Activated CD4-positive, CD25-positive, alpha-beta regulatory T cell (primary cell): ENCODE measurements at regions not wholly inside any gene's neighbourhood (a gene's known extent, or its start where the extent isn't known, plus 50 kb on each side); places are given as distances from the start of the nearest gene placed in this dataset.

ENCODE experiments used
- DNase-seq, 4 experiments: peaks; one replicate each; lab custom pipeline; 2025; lab: John Stamatoyannopoulos, UW

- no peak for DNase-seq
These were observed 446.2 kb downstream of the PIK3C3 start for GRCh38 chr18:42401131-42401673.

DNA sequence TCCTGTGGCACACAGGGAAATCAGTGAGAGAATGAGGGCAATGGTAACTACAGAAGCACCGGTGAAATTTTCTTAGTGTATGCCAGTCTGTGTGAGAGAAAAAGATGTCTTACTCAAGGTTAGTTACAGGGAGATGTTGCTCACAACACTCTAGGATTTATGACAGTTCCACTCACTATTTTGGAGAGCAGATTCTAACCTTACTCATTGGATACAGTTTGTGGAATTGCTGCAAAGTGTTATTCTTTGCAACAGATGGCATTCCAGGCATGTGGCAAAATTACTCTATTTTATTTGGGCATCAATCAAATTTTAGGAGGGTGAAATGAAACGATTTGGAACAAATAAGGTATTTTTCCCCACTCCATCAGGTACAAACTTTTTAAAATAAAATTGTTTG lies 449.1 kb downstream of the PIK3C3 start:
- DNase-seq: no peak

GRCh38 chr18:42409005-42409404 lies 454.0 kb downstream of the PIK3C3 start:
- DNase-seq: no peak

DNA sequence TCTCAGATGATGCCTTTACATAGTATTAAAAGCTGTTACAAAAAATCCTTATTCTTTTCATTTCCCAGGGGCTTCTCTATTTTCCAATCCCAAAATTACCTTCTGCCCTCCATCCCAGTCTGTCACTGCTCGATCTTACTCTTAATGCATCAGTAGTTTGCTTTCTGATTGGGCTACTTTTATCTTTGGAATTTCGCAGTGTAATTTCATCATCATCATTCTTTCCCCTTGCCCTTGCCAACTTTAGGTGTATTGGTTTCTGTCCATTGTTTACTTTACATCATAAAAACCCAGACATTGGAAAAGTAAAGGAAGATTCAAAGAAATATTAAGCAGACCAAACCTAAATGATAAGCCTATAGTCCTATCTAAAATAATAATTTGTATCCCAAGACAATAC lies 457.2 kb downstream of the PIK3C3 start:
- no peak for DNase-seq

DNA sequence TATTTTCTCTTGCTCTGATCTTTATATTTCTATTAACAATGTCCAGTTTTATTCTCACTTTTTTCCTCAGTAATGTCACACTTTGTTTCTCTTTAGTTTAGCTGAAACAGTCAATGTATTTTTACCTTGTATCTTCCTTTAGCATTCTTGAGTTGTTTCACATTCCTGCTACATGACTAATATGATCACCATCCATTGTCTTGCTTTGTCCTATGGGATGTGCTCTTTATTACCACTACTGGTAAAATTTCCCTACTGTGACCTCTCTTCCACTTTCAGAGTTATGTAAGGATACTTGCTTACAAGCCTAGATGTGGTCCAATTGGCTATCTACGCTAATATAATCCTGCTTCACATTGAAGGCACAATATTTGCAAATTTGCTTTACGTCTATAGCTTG lies 457.9 kb downstream of the PIK3C3 start:
- DNase-seq: no peak

GRCh38 chr18:42413870-42414269 lies 458.8 kb downstream of the PIK3C3 start:
- DNase-seq: no peak

GRCh38 chr18:42414756-42415454 lies 459.9 kb downstream of the PIK3C3 start:
- no peak for DNase-seq

GRCh38 chr18:42417189-42417588 lies 462.2 kb downstream of the PIK3C3 start:
- DNase-seq: no peak

DNA sequence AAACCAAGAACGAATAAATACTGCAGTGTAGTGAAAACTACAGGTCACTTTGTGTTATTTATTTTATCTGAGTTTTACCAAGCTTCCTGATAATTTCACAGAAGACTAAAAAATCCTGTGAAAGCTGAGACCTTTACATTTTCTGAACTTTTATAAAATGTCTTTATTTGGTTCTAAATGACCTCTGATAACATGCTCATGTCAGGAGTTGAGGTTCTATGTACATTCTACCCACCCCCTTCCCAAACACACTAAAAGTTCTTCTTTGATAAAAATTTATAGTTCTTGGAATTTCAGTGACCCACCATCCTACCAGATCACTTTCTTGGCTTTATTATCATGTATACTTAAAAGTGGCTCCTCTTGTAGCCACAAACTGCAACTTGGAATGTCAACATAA lies 463.1 kb downstream of the PIK3C3 start:
- no peak for DNase-seq

DNA sequence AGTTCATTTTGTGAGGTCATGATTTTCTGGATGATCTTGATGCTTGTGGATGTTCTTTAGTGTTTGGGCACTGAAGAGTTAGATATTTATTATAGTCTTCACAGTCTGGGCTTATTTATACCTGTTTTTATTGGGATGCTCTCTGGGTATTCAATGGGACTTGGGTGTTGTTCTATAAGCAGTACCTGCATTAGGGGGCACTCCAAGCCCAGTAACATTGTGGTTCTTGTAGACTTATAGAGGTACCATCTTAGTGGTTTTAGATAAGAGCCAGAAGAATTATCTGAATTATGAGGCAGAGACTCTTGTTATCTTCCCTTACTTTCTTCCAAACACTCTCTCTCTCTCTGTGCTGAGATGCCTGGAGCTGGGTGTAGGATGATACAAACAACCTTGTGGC lies 470.0 kb downstream of the PIK3C3 start:
- DNase-seq: no peak

- DNase-seq: no peak
These were observed 471.5 kb downstream of the PIK3C3 start for GRCh38 chr18:42426496-42427015.

DNA sequence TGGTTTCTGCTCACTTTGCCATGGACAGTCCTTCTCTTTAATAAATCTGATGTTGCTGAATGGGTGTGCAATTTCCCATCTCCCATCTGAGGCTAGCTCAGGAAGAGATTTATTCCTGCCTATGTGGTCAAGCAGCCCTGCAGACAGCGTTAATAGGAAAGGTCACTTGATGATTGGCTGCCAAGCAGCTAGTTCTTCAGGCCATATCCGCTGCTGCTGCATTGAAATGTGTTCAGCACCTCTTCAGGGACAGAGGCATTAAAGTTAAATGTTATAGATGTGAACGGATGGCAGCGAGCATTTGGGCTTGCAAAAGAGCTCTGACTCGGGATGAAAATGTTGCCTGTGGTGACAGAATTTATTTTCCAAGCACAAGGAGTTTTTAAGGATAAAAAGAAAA lies 474.2 kb downstream of the PIK3C3 start:
- no peak for DNase-seq

- no peak for DNase-seq
These were observed 481.3 kb downstream of the PIK3C3 start for GRCh38 chr18:42436222-42436765.

GRCh38 chr18:42437001-42437400 lies 482.0 kb downstream of the PIK3C3 start:
- DNase-seq: no peak

- no peak for DNase-seq
These were observed 482.6 kb downstream of the PIK3C3 start for GRCh38 chr18:42437646-42438045.

- DNase-seq: no peak
These were observed 487.6 kb downstream of the PIK3C3 start for GRCh38 chr18:42442656-42443055.

DNA sequence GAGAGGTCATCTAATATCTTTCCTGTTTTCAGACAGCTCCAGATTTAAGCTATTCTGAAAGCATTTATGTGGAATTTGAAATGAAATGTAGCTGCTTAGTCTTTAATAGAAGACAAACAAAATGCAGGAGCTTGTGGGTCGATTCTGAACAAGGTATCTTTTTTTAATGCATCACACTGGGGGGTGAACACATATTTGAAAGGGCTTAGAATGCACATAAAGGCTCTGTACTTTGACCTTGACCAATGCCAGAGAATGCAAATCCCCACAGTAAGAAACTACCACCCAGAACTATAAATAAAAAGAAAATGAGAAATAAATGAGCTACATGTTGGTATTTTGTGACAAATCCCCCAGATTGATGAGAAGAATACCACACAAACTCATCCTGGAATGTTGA lies 489.3 kb downstream of the PIK3C3 start:
- DNase-seq: no peak

DNA sequence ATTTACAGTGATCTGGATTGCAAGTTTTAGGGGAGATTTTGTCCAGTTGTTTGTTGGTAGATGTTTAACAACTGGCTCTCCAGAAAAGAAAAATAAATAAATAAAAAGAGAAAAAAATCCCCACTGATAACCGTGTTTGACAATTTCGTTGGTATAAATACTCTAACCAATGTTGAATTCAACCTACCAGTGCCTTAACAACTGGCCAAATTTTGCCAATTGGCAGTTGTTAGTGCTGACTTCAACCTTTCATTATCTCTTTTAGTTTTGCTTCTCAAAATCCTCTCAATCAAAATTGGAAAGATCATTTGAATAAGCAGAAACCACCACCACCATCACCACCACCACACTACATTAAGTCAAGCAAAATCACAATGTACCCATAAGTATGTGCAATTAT lies 490.3 kb downstream of the PIK3C3 start:
- no peak for DNase-seq

GRCh38 chr18:42446195-42446594 lies 491.2 kb downstream of the PIK3C3 start:
- DNase-seq: no peak

- no peak for DNase-seq
These were observed 492.7 kb downstream of the PIK3C3 start for GRCh38 chr18:42447688-42448087.

- DNase-seq: no peak
These were observed 503.2 kb downstream of the PIK3C3 start for GRCh38 chr18:42458226-42458625.

DNA sequence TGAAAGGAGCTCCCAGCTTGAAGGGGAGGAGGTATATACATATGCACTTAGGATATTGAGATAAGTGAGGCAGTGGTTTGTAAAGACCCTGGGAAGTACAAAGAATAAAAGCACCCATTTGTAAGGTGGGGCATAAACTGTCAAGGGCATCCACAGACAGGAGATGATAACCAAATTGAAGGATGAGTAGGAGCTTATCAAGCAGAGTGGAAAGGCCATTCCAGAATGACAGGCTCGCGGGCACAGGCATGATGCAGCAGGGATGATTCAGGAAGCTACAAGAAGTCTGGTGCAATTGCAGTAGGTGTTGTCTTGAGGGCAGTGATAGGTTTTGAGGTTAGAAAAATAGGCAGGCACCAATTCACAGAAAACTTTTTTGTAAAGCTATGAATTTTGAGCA lies 504.8 kb downstream of the PIK3C3 start:
- DNase-seq: no peak

DNA sequence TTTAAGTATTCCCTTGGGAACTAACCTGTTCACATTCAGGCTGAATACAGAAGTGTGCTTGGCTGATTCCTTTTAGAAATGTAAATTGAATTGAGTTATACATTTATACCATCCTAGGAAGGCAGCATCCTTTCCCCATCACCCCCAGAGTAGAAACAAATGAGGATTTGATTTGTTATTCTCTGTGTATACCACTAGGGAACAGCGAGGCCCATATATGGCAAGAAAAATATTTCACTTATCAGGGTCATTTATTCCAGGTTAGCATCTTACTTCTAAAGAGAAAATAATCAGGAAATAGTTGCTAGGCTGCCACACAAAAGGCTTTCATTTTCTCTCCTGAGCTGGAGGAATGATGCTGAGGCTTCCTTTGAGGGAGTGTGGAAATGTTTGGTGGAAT lies 516.9 kb downstream of the PIK3C3 start:
- DNase-seq: no peak

DNA sequence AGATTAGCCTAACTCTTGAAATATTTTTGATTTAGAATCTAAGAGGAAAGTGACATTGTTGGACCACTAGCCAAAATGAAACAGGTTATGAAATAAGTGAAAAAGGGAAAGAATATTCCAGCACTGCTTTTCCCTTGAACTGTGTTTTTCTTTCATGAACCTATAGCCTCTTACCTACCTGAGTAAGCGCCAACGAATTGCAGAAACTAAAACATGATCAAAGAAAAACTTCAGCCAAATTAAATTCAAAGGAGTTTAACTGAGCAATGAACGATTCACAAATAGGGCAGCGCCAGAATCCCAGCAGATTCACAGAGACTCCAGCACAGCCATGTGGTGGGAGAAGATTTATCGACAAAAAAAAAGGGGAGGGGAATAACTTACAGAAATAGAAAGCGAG lies 518.6 kb downstream of the PIK3C3 start:
- no peak for DNase-seq
